ENCODE measurements at regions not wholly inside any gene's neighbourhood (a gene's known extent, or its start where the extent isn't known, plus 50 kb on each side); places are given as distances from the start of the nearest gene placed in this dataset.

DNA sequence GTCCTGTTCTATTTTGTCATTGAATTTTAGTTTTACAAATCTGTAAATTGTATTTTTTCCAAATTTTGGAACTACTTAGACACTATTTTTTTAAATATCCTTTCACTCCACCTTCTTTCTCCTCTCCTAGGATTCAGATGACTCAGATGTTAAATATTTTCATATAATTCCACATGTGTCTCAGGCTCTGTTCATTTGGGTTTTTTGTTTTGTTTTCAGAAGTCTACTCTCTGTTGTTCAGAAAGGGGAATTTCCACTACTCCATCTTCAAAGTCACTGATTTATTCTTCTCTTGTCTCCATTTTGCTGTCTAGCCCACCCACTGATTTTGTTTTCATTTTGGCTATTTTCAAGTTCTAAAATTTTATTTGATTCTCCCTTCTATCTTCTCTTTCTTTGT lies 264.0 kb upstream of the SLIT2 start:
- no peak for DNase-seq

- no peak for DNase-seq
Measured at GRCh38 chr4:19983072-19983471, 268.6 kb upstream of the SLIT2 start.

- no peak for DNase-seq
Measured at GRCh38 chr4:19982556-19982955, 269.1 kb upstream of the SLIT2 start.

DNA sequence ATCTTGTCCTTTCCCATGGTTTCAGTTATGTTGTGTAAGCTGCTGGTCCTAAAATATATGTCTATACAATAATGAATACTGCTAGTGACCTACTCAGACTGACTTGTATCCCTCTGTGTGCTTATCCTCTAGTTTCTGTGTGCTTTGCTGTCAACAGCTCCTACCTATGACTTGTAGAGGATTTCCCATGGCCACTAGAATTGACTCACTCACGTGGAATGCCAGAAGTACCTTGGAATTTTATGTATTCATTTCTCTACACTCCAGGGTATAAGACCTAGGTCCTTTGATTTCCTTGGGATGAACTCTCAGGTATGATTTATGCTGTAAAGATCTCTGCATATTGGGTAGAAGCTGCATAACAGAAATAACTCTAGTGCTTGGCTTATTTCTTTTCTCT lies 279.9 kb upstream of the SLIT2 start:
- no peak for DNase-seq

- no peak for DNase-seq
Measured at GRCh38 chr4:19969492-19969891, 282.2 kb upstream of the SLIT2 start.

GRCh38 chr4:19961091-19961490 lies 290.6 kb upstream of the SLIT2 start:
- no peak for DNase-seq

GRCh38 chr4:19958848-19959247 lies 292.9 kb upstream of the SLIT2 start:
- DNase-seq: no peak

DNA sequence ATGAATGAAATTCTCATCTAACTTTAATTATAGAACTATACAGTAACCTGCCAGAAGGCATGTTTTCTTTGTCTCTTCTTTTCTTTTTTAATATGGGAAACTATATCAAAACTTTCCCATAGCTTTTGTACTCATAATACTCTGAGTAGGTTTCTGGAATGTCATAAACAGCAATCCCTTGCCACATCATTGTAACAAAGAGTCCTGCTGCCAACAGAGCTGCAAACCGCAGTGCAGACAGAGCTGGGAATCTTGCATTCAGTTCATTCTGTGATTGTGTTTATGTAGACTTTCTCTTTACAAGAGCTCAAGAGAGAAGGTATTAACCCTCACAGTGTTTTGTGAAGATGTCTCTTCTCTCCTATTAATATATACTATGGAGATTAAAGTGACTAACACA lies 304.4 kb upstream of the SLIT2 start:
- DNase-seq: no peak

GRCh38 chr4:19945979-19946380 lies 305.7 kb upstream of the SLIT2 start:
- no peak for DNase-seq

GRCh38 chr4:19945501-19945900 lies 306.2 kb upstream of the SLIT2 start:
- no peak for DNase-seq

DNA sequence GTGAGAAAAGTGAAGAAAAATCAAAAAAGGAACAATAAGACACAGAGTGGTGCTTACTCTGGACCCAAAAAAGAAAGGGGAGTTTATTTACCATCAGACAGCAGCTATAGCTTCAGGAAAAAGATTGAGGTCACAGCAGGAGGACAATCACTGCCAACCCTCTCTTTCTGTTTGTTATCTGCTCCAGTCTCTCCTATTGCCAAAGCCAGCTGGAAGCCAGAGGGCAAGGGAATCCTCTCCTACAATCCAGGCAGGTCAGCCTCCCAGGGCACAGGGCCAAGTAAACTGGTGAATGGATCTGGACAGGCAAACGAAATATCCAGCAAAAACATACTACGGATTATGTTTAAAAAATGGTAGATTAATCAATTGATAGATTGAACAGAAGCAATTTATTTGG lies 306.9 kb upstream of the SLIT2 start:
- DNase-seq: no peak

DNA sequence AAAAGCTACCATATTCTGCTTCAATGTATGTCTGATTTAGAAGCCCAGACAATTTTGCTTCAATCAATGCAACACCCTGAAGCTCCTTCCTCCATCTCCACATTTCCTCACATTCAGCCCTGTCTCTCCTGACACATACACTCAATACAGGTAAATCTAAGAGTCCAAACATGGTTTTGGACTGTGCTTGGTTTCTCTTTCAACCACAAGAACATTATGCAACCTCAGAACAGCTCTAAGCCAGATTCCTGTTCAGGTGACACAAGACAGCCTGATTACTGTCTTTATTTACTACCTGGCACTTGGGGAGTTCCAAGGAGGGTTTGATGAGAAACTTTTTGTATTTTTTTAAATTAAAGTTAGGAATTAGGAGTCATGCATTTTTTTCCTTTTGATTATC lies 307.5 kb upstream of the SLIT2 start:
- no peak for DNase-seq

GRCh38 chr4:19941434-19941833 lies 310.3 kb upstream of the SLIT2 start:
- no peak for DNase-seq

- no peak for DNase-seq
Measured at GRCh38 chr4:19940861-19941260, 310.8 kb upstream of the SLIT2 start.

DNA sequence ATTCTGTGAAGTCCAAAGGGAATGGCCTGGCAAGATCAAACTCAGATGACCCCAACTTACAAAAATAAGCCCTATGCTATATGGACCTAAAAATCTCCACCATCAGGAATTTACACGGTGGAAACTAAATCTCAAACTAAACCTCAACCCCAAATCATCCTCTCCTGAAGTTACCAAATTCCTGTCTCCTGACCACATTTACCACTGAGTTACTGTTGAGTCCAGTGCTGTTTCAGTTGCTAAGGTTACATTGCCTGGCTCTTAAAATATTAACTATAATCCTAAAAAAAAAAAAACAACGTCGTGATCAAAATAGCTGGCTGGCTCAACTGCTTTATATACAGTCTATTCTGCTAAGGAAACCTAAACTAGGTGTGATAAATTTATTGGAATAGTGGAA lies 315.2 kb upstream of the SLIT2 start:
- DNase-seq: no peak

DNA sequence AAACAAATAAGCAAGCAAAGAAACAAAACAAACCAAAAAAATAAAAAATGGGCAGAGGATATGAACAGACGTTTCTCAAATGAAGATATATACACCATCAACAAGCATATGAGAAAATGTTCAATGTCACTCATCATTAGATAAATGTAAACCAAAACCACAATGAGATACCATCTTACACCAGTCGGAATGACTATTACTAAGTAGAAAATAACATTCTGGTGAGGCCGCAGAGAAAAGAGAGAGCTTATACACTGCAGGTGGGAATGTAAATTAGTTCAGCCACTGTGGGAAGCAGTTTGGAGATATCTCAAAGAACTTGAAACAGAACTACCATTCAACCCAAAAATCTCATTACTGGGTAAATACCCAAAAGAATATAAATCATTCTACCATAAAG lies 321.0 kb upstream of the SLIT2 start:
- no peak for DNase-seq

- DNase-seq: no peak
Measured at GRCh38 chr4:19927381-19927780, 324.3 kb upstream of the SLIT2 start.

DNA sequence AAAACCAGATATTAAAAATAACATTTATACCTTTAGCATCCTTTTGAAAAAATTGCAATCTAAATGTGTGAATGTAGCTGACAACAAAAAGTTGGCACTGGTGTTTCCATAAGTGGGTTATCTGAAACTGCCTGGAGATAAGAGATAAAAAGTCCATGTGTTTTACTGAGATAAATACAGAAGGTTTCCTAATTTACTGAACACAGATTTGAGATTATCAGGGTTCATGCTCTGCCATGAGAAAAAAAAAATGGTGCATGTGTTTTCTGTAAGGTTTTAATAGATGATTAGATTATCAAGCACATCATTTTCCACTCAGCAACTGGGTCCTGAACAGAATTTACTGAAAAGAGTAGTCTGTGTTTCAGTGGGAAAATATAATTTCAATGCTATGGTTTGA lies 326.2 kb upstream of the SLIT2 start:
- DNase-seq: no peak

DNA sequence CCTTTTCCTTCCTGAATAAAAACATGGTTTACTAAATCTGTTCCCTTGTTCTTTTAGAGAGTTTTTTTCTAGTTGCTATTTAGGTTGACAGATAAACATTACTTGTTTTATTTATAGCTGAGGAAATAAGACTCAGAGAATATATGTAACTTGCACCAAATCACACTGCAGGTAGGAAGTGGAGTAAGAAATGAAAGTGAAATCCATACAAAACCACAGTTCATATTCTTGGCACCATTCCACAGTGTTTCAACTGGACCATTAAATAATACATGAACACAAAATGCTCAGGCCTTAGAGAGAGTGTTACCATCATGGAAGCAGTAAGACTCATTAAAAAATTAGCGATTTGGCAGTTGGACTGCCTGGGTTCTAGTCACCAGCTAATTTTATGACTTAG lies 326.9 kb upstream of the SLIT2 start:
- DNase-seq: no peak

GRCh38 chr4:19915276-19915675 lies 336.4 kb upstream of the SLIT2 start:
- DNase-seq: no peak

GRCh38 chr4:19913650-19914049 lies 338.1 kb upstream of the SLIT2 start:
- no peak for DNase-seq

DNA sequence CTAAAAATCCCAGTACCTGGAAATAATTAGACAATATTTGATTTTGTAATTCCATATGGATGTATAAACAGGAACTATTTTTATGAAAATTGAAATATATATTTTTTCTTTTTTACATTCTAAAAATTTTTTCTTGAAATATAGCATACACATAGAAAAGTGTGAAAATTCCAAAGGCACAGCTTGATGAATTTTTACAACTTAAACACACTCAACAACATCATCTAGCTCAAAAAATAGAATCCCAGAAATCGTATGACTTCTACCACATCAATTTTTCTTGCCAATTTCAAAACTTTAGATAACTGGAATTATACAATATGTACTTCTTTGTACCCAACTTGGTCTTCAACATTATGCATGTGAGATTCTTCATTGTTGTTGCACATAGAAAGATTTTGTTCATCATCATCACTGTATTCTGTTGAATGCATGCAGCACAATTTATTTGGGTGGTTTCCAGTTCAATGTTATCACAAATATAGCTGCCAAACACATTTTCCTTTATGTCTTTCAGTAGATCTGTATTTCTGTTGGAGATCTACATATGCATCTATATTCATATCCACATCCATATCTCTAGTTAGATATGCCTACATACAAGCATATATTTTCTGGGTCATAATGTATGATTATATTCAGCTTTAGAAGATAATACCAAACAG lies 340.7 kb upstream of the SLIT2 start:
- DNase-seq: no peak

GRCh38 chr4:19905024-19905423 lies 346.7 kb upstream of the SLIT2 start:
- DNase-seq: no peak

DNA sequence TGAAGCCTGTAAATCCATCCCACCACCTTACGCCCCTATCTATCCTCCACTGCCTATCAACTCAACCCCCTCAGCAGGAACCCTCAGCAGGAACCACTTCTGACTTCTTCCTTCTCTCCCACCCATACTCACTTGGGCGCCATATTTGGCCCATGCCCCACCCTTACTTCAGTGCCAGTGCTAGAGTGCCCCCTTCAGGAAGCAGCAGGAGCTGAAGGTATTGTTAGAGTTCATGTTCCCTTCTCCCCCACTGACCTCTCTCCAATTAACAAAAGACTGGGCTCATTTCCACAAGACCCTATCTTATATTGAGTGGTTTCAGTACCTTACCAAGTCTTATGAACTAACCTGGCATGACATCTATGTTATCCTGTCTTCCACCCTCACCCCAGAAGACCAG lies 363.1 kb upstream of the SLIT2 start:
- no peak for DNase-seq

DNA sequence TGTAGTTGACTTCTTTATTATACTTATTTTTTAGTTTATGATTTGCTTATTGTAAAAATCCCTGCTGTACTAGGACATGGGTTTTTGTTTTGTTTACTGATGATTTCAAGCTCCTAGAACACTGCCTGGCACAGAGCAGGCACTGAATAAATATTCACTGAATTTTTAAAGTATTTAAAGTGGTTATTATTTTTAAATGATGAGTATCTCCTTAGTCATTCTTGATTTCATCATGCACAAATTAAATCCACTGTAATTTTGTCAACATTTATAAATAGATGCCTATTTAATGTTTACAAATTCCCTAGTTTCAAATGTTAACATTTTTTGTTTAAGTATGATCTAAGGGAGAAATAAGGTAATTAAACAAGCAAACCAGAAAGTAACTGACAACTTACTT lies 367.9 kb upstream of the SLIT2 start:
- DNase-seq: no peak

- no peak for DNase-seq
Measured at GRCh38 chr4:19880206-19880605, 371.5 kb upstream of the SLIT2 start.
